K562 (cell line): ENCODE measurements at regions not wholly inside any gene's neighbourhood (a gene's known extent, or its start where the extent isn't known, plus 50 kb on each side); places are given as distances from the start of the nearest gene placed in this dataset.

Experiments
- FOXM1 ChIP-seq, 2 experiments: fragments of 450-650 bp in 1 of 2; sonication (generic) in 1 of 2; formaldehyde crosslinking in 1 of 2; IDR thresholded peaks; 2 replicates each; pipeline versions ENCODE4 v1.6.1 to v1.9.0; 2017 to 2022; ENCODE audit warnings: low read depth in 2 of 2, mild to moderate bottlenecking in 2 of 2, missing genetic modification reagents in 1 of 2, moderate library complexity in 1 of 2
- GABPB1 ChIP-seq: sonication (generic); formaldehyde crosslinking; IDR thresholded peaks from 2 replicates; pipeline ENCODE4 v1.8.0; 2022; ENCODE audit warnings: mild to moderate bottlenecking, missing genetic modification reagents
- GATA2 ChIP-seq: sonication (generic); formaldehyde crosslinking; IDR thresholded peaks from 2 replicates; pipeline ENCODE4 v1.4.0; 2020; ENCODE audit warnings: mild to moderate bottlenecking, missing genetic modification reagents
- GTF2A2 ChIP-seq: IDR thresholded peaks from 2 replicates; pipeline ENCODE4 v1.6.1; 2016; ENCODE audit warnings: mild to moderate bottlenecking, missing genetic modification characterization, missing compliant biosample characterization
- HNRNPUL1 ChIP-seq: fragments of 200-400 bp; formaldehyde crosslinking; IDR thresholded peaks from 2 replicates; pipeline ENCODE4 v1.6.1; 2017; ENCODE audit warnings: low read length
- KLF10 ChIP-seq: fragments of 250-450 bp; sonication (Bioruptor Pico); IDR thresholded peaks from 2 replicates; pipeline ENCODE4 v1.6.1; 2021; ENCODE audit warnings: matching md5 sums
- LEF1 ChIP-seq: fragments of 450-650 bp; IDR thresholded peaks from 2 replicates; pipeline ENCODE4 v1.6.1; 2016; ENCODE audit warnings: mild to moderate bottlenecking
- NCOA6 ChIP-seq: fragments of 450-650 bp; IDR thresholded peaks from 2 replicates; pipeline ENCODE4 v1.6.1; 2017; ENCODE audit warnings: mild to moderate bottlenecking
- PHB2 ChIP-seq: fragments of 450-650 bp; IDR thresholded peaks from 2 replicates; pipeline ENCODE4 v1.6.1; 2017; ENCODE audit warnings: low read depth
- SOX6 ChIP-seq: fragments of 450-650 bp; IDR thresholded peaks from 2 replicates; pipeline ENCODE4 v1.6.1; 2014; ENCODE audit warnings: mild to moderate bottlenecking
- TFAM ChIP-seq: fragments of 250-450 bp; sonication (Bioruptor Pico); conservative IDR thresholded peaks from 2 replicates; pipeline ENCODE4 v1.5.0; 2021; ENCODE audit warnings: mild to moderate bottlenecking, moderate library complexity
- ZC3H4 ChIP-seq: sonication (generic); formaldehyde crosslinking; IDR thresholded peaks from 2 replicates; pipeline ENCODE4 v1.9.0; 2021; ENCODE audit warnings: missing genetic modification reagents, borderline replicate concordance
- ZFP36 ChIP-seq: fragments of 150-350 bp; IDR thresholded peaks from 2 replicates; pipeline ENCODE4 v1.6.1; 2018; ENCODE audit warnings: low read length, low read depth; ENCODE audit not compliant: partially characterized antibody
- ZNF507 ChIP-seq: conservative IDR thresholded peaks from 2 replicates; pipeline ENCODE4 v1.6.1; 2017; ENCODE audit warnings: missing genetic modification characterization, missing compliant biosample characterization
- ZNF764 ChIP-seq: fragments of 250-450 bp; sonication (Bioruptor Pico); IDR thresholded peaks from 2 replicates; pipeline ENCODE4 v1.4.0; 2020; ENCODE audit warnings: low read depth, mild to moderate bottlenecking, moderate library complexity
- ZNF766 ChIP-seq: fragments of 200-800 bp; sonication (Bioruptor generic); conservative IDR thresholded peaks from 2 replicates; pipeline ENCODE4 v1.6.1; 2016; ENCODE audit warnings: missing genetic modification characterization, missing compliant biosample characterization
- TF ChIP-seq, protein P1 (sequence below): fragments of 450-650 bp; IDR thresholded peaks from 2 replicates; pipeline ENCODE4 v1.6.1; 2016; ENCODE audit warnings: mild to moderate bottlenecking
- TF ChIP-seq, protein P2 (sequence below): fragments of 450-650 bp; IDR thresholded peaks from 2 replicates; pipeline ENCODE4 v1.6.1; 2017; ENCODE audit warnings: antibody characterized with exemption, mild to moderate bottlenecking

DNA sequence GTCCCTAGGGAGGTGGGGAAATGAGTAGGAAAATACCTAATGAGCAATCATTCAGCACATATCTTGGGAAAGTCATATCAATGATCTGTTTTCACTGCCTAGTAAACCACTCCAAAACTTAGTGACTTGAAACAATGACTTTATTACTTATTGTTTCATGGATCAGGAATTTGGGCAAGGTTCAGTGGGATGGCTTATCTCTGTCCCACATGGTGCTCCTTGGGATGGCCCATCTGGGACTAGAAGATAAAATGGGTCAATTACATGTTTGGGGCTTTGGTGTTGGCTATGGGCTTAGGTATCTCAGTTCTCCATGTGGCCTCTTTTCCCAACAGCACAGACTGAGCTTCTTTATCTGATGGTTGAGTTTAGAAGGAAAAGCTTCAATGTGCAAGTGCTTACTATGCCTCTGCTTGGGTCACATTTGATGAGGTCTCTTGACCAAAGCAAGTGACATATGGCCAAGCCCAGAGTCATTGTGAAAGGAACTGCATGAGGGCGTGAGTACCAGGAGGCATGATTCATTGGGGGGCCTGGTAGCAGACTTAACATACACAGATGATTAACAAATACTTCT lies 218.1 kb upstream of the TNP1 start (continued):
- TF ChIP-seq ZC3H4 (CRISPR knock-in tag) (no peak), GABPB1 (CRISPR knock-in tag) (no peak), ZNF766 (CRISPR knock-in tag) (0 out of 2 replicates have a peak, but pooled peaks have one; percentile 57), GTF2A2 (no peak), ZNF764 (CRISPR knock-in tag) (no peak), ZFP36 (no peak), FOXM1 (IDR thresholded peaks at IDR 0.05; ENCODE audit: low read depth) (peak; percentile 74), FOXM1 (CRISPR knock-in tag; IDR thresholded peaks at IDR 0.05; ENCODE audit: low read depth) (no peak), ZNF507 (tag) (no peak), KLF10 (CRISPR knock-in tag) (no peak), HNRNPUL1 (no peak), PHB2 (peak; percentile 67; the same call in 1 of the 2 replicates), SOX6 (peak; percentile 98), LEF1 (peak; percentile 33; the same call in 1 of the 2 replicates), TFAM (CRISPR knock-in tag) (no peak), GATA2 (peak; percentile 61; the same call in 1 of the 2 replicates), NCOA6 (no peak)
- TF ChIP-seq, protein P1, sequence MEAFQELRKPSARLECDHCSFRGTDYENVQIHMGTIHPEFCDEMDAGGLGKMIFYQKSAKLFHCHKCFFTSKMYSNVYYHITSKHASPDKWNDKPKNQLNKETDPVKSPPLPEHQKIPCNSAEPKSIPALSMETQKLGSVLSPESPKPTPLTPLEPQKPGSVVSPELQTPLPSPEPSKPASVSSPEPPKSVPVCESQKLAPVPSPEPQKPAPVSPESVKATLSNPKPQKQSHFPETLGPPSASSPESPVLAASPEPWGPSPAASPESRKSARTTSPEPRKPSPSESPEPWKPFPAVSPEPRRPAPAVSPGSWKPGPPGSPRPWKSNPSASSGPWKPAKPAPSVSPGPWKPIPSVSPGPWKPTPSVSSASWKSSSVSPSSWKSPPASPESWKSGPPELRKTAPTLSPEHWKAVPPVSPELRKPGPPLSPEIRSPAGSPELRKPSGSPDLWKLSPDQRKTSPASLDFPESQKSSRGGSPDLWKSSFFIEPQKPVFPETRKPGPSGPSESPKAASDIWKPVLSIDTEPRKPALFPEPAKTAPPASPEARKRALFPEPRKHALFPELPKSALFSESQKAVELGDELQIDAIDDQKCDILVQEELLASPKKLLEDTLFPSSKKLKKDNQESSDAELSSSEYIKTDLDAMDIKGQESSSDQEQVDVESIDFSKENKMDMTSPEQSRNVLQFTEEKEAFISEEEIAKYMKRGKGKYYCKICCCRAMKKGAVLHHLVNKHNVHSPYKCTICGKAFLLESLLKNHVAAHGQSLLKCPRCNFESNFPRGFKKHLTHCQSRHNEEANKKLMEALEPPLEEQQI, result 0 out of 2 replicates have a peak, but pooled peaks have one; percentile 35
- TF ChIP-seq, protein P2, sequence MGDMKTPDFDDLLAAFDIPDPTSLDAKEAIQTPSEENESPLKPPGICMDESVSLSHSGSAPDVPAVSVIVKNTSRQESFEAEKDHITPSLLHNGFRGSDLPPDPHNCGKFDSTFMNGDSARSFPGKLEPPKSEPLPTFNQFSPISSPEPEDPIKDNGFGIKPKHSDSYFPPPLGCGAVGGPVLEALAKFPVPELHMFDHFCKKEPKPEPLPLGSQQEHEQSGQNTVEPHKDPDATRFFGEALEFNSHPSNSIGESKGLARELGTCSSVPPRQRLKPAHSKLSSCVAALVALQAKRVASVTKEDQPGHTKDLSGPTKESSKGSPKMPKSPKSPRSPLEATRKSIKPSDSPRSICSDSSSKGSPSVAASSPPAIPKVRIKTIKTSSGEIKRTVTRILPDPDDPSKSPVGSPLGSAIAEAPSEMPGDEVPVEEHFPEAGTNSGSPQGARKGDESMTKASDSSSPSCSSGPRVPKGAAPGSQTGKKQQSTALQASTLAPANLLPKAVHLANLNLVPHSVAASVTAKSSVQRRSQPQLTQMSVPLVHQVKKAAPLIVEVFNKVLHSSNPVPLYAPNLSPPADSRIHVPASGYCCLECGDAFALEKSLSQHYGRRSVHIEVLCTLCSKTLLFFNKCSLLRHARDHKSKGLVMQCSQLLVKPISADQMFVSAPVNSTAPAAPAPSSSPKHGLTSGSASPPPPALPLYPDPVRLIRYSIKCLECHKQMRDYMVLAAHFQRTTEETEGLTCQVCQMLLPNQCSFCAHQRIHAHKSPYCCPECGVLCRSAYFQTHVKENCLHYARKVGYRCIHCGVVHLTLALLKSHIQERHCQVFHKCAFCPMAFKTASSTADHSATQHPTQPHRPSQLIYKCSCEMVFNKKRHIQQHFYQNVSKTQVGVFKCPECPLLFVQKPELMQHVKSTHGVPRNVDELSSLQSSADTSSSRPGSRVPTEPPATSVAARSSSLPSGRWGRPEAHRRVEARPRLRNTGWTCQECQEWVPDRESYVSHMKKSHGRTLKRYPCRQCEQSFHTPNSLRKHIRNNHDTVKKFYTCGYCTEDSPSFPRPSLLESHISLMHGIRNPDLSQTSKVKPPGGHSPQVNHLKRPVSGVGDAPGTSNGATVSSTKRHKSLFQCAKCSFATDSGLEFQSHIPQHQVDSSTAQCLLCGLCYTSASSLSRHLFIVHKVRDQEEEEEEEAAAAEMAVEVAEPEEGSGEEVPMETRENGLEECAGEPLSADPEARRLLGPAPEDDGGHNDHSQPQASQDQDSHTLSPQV, result 0 out of 2 replicates have a peak, but pooled peaks have one; percentile 51
